Pancreas (tissue), 10 donors: ENCODE measurements at regions not wholly inside any gene's neighbourhood (a gene's known extent, or its start where the extent isn't known, plus 50 kb on each side); places are given as distances from the start of the nearest gene placed in this dataset.

ENCODE experiments used
- ATAC-seq, 4 donors: fragments of 200-7000 bp; cut with Tn5 transposase; one replicate each; pipeline versions ENCODE4 v1.8.0 to v1.9.1; 2020; ENCODE audit warnings: mild to moderate bottlenecking in 4 of 4, moderate library complexity in 4 of 4
- DNase-seq, 6 donors: peaks; one replicate each; pipeline ENCODE4 v3.0.0-alpha.2; 2020
- FAIRE-seq: peaks from 2 replicates; lab custom pipeline; 2012; peaks lifted over from hg19 to GRCh38; lab: Jason Lieb, UNC
- H3K27ac ChIP-seq, 4 donors: fragments of 200-600 bp; sonication (generic); 1 replicate in 3 of 4; 2 replicates in 1 of 4; pipeline versions ENCODE4 v1.5.0 to v1.8.0; 2020
- H3K27me3 ChIP-seq, 4 donors: fragments of 200-600 bp; one replicate each; pipeline ENCODE4 v1.8.0; 2021
- H3K36me3 ChIP-seq, 3 donors: fragments of 200-600 bp; sonication (generic) in 1 of 3; one replicate each; pipeline versions ENCODE4 v1.5.0 to v1.8.0; 2020 to 2021
- H3K4me1 ChIP-seq, 3 donors: fragments of 200-600 bp; one replicate each; pipeline ENCODE4 v1.8.0; 2021
- H3K4me3 ChIP-seq, 4 donors: fragments of 200-600 bp; sonication (generic) in 2 of 4; one replicate each; pipeline versions ENCODE4 v1.5.0 to v1.8.0; 2020 to 2021
- H3K9me3 ChIP-seq, 4 donors: fragments of 200-600 bp; one replicate each; pipeline ENCODE4 v1.8.0; 2021
- CTCF ChIP-seq, 4 donors: fragments of 200-600 bp; sonication (generic) in 3 of 4; IDR thresholded peaks; one replicate each; pipeline versions ENCODE4 v1.5.0 to v1.8.0; 2021; ENCODE audit warnings: antibody characterized with exemption in 4 of 4
- WGBS, 2 donors: extraction: QIAGEN DNeasy Blood & Tissue Kit; methylation state at CpG; one replicate each; pipeline ENCODE4 v1.1.7; 2013; 5-methylcytosine and 5-hydroxymethylcytosine counted together
- intact Hi-C, 3 donors: fragments of 100-400 bp; cut with DNase I; formaldehyde crosslinking; loops; one replicate each; pipeline versions ENCODE4 v1.11.1 to v1.14.2; 2022
- donor health status: healthy with polysubstance abuse.
- donor health status: DM: no; HTN: no; CAD: no; lungs with moderate emphysema.
- donor health status: DM: no; HTN: no; CAD: no.
- donor health status: control.
- donor health status: control.
- donor health status: Bipolar disorder and iron deficiency.
- donor health status: DM: yes; HTN: yes; CAD: no.
- donor health status: DM: no; HTN: no; CAD: no.
- donor health status: DM: no; HTN: no; CAD: no.
- donor health status: DM: yes; HTN: yes; CAD: no.

- TF ChIP-seq CTCF (IDR thresholded peaks at IDR 0.05): no peak
- Histone ChIP-seq H3K9me3 (no peaks in the 10 kb centered on the region), H3K27ac (no peak overlapping the region), H3K27me3 (no peaks in the 10 kb centered on the region), H3K4me3 (no peak overlapping the region), H3K36me3 (no peaks in the 10 kb centered on the region), H3K4me1 (no peaks in the 10 kb centered on the region)
- 80 to 88% methylated on average over 6 of the region's 6 CpGs for WGBS, 2 donors
- DNase-seq (no peak), FAIRE-seq (no peak), ATAC-seq (no peak)
- intact Hi-C loops: no loop called here
These were observed 529.7 kb upstream of the CDH7 start for GRCh38 chr18:65221115-65221514.

DNA sequence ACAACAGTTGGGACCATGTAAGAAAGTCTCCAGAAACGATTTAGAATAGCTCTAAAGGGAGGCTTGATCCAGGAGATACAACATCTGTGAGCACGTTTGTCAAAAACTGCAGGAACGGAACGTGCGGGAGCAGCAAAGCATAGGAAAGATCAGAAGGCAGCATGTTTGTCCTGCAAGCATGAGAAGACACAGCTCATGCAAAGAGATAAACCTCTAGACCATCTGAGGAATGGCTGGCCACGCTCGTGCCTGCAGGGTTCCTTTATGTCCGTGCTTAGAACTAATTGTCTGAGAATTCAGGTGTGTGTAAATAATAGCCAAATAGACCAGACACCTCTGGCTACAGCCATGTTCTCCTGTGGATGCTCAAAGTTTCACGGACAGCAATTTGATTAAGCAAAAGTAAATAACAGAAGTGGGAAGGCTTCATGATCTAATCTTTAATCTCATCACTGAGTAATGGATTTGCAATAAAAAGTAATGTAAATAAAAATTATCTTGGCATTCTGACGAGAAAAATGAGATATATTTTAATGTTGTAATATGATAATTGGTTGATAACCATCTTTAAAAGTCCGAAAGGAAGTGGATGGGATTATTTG lies 534.8 kb upstream of the CDH7 start:
- no peaks in the 10 kb centered on the region for H3K4me1 ChIP-seq
- DNase-seq (no peak), FAIRE-seq (no peak), ATAC-seq (no peak)
- TF ChIP-seq CTCF (IDR thresholded peaks at IDR 0.05): no peak
- no peaks in the 10 kb centered on the region for H3K27me3 ChIP-seq
- H3K4me3 ChIP-seq: no peak overlapping the region
- WGBS, 2 donors: 31 to 36% methylated on average over 11 of the region's 11 CpGs
- intact Hi-C loops: no loop called here
- no peaks in the 10 kb centered on the region for H3K9me3 ChIP-seq
- no peak overlapping the region for H3K27ac ChIP-seq
- no peaks in the 10 kb centered on the region for H3K36me3 ChIP-seq

GRCh38 chr18:65214456-65214855 lies 536.4 kb upstream of the CDH7 start:
- no peaks in the 10 kb centered on the region for H3K9me3 ChIP-seq
- no peaks in the 10 kb centered on the region for H3K36me3 ChIP-seq
- no peak overlapping the region for H3K4me3 ChIP-seq
- no peaks in the 10 kb centered on the region for H3K4me1 ChIP-seq
- ATAC-seq (no peak), FAIRE-seq (no peak), DNase-seq (no peak)
- WGBS, 2 donors: 64 to 68% methylated on average over 3 of the region's 3 CpGs
- no peak for TF ChIP-seq CTCF (IDR thresholded peaks at IDR 0.05)
- no peak overlapping the region for H3K27ac ChIP-seq
- no peaks in the 10 kb centered on the region for H3K27me3 ChIP-seq
- intact Hi-C loops: no loop called here

DNA sequence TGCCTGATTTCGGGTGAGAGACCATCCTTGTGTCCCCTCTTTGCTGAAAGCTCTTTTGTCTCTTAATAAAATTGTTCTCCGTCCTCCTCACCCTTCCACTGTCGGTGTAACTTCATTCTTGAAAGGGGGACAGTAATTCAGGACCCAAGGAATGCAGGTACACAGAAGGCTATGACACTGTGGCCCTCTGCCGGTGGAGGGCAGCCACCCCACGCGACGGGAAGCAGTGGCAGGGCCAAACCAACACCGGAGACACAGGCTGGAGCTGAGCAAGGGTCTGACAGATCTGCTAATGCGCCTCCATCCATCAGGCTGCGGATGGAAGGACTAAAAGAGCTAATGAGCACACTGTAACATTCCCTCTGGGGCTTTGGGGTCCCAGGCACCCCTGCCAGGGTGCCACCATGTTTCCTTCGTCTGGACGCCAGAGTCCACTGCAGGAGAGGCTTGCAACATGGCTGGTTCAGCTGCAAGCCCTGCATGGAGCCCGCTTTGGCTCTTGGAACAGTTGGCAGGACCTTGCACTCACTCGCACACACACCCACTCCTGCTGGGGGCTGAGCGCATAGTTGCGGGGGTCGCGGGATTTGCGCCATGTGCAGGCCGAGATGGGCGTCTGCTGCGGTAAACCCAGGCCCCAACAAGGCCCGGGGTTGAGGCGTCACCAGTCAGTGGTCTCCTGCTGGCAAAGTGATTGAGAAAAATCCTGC lies 544.1 kb upstream of the CDH7 start:
- Histone ChIP-seq H3K4me1 (no peaks in the 10 kb centered on the region), H3K4me3 (no peak overlapping the region), H3K27ac (no peak overlapping the region), H3K36me3 (no peaks in the 10 kb centered on the region), H3K27me3 (no peaks in the 10 kb centered on the region), H3K9me3 (no peaks in the 10 kb centered on the region)
- FAIRE-seq (no peak), ATAC-seq (no peak), DNase-seq (peak in 3 of 6 donors; percentile 12 to 41 (median 31))
- no peak for TF ChIP-seq CTCF (IDR thresholded peaks at IDR 0.05)
- WGBS, 2 donors: 67 to 80% methylated on average over 24 of the region's 24 CpGs
- intact Hi-C loops: no loop called here

DNA sequence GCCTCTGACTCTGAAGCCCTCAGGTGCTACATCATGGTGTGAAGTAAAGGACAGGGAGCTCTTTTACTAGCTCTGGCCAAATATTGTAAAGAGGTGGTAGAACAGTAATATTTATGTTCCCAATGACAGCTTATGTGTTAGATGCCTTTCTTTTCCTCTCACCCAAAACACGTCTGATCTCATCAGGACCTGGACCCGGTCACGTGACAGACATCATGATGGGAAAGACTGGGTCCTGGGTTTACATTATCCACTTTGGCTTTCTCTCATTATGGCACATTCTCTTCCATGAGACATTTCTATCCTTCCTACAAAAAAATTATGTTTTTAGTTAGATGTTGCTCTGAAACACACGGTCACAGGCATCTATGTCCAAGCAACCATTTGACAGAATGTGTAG lies 548.7 kb upstream of the CDH7 start:
- WGBS, 2 donors: 71 to 81% methylated on average over 4 of the region's 4 CpGs

More for the DNA sequence above, 548.7 kb upstream of the CDH7 start:
- Histone ChIP-seq H3K4me1 (no peaks in the 10 kb centered on the region), H3K36me3 (no peaks in the 10 kb centered on the region), H3K9me3 (no peaks in the 10 kb centered on the region), H3K27ac (no peak overlapping the region), H3K4me3 (no peak overlapping the region), H3K27me3 (no peaks in the 10 kb centered on the region)
- FAIRE-seq: no peak
- intact Hi-C loops: no loop called here
- ATAC-seq: no peak
- no peak for TF ChIP-seq CTCF (IDR thresholded peaks at IDR 0.05)
- DNase-seq: no peak
